ENCODE measurements at regions not wholly inside any gene's neighbourhood (a gene's known extent, or its start where the extent isn't known, plus 50 kb on each side); places are given as distances from the start of the nearest gene placed in this dataset.
"Not testable (repeated sequence)": the region's sequence is repeated elsewhere in the genome, so short reads cannot be mapped to it uniquely, and the experiment has no call there.

GRCh38 chr9:43089337-43089736, 905.9 kb downstream of the SPATA31A6 start:
- H3K4me3 ChIP-seq (ENCODE audit: control insufficient read depth, low read depth, low read length); DNase-seq (ENCODE audit: low read depth): not testable (repeated sequence)

GRCh38 chr9:43110376-43110775, 926.9 kb downstream of the SPATA31A6 start:
- not testable (repeated sequence) for DNase-seq (ENCODE audit: low read depth); H3K4me3 ChIP-seq (ENCODE audit: control insufficient read depth, low read depth, low read length)

- not testable (repeated sequence) for H3K4me3 ChIP-seq (ENCODE audit: control insufficient read depth, low read depth, low read length); DNase-seq (ENCODE audit: low read depth)
Observed at GRCh38 chr9:43112846-43113245, 929.4 kb downstream of the SPATA31A6 start.

- DNase-seq (ENCODE audit: low read depth): peak; percentile 60
- H3K4me3 ChIP-seq (ENCODE audit: control insufficient read depth, low read depth, low read length): not testable (repeated sequence)
Observed at GRCh38 chr9:43115813-43116229, 932.4 kb downstream of the SPATA31A6 start.

GRCh38 chr9:43118088-43118865, 934.8 kb downstream of the SPATA31A6 start:
- not testable (repeated sequence) for DNase-seq (ENCODE audit: low read depth)

GRCh38 chr9:43119565-43119964, 936.1 kb downstream of the SPATA31A6 start:
- not testable (repeated sequence) for DNase-seq (ENCODE audit: low read depth); H3K4me3 ChIP-seq (ENCODE audit: control insufficient read depth, low read depth, low read length)

More at GRCh38 chr9:43118088-43118865, 934.8 kb downstream of the SPATA31A6 start:
- H3K4me3 ChIP-seq (ENCODE audit: control insufficient read depth, low read depth, low read length): not testable (repeated sequence)

GRCh38 chr9:43119978-43120377, 936.5 kb downstream of the SPATA31A6 start:
- not testable (repeated sequence) for H3K4me3 ChIP-seq (ENCODE audit: control insufficient read depth, low read depth, low read length); DNase-seq (ENCODE audit: low read depth)

- DNase-seq (ENCODE audit: low read depth); H3K4me3 ChIP-seq (ENCODE audit: control insufficient read depth, low read depth, low read length): not testable (repeated sequence)
Observed at GRCh38 chr9:43125894-43126293, 942.4 kb downstream of the SPATA31A6 start.

- DNase-seq (ENCODE audit: low read depth); H3K4me3 ChIP-seq (ENCODE audit: control insufficient read depth, low read depth, low read length): not testable (repeated sequence)
Observed at GRCh38 chr9:43127026-43127775, 943.7 kb downstream of the SPATA31A6 start.

- not testable (repeated sequence) for DNase-seq (ENCODE audit: low read depth); H3K4me3 ChIP-seq (ENCODE audit: control insufficient read depth, low read depth, low read length)
Observed at GRCh38 chr9:43127949-43128348, 944.5 kb downstream of the SPATA31A6 start.

- peak; percentile 92 for DNase-seq (ENCODE audit: low read depth)
- H3K4me3 ChIP-seq (ENCODE audit: control insufficient read depth, low read depth, low read length): not testable (repeated sequence)
Observed at GRCh38 chr9:43130744-43131171, 947.3 kb downstream of the SPATA31A6 start.

GRCh38 chr9:43135440-43135839, 952.0 kb downstream of the SPATA31A6 start:
- not testable (repeated sequence) for H3K4me3 ChIP-seq (ENCODE audit: control insufficient read depth, low read depth, low read length)
- DNase-seq (ENCODE audit: low read depth): peak; percentile 49

- H3K4me3 ChIP-seq (ENCODE audit: control insufficient read depth, low read depth, low read length): not testable (repeated sequence)
- peak; percentile 12 for DNase-seq (ENCODE audit: low read depth)
Observed at GRCh38 chr9:43138909-43139308, 955.5 kb downstream of the SPATA31A6 start.

GRCh38 chr9:43139349-43139748, 955.9 kb downstream of the SPATA31A6 start:
- H3K4me3 ChIP-seq (ENCODE audit: control insufficient read depth, low read depth, low read length); DNase-seq (ENCODE audit: low read depth): not testable (repeated sequence)

- DNase-seq (ENCODE audit: low read depth): peak; percentile 66
- H3K4me3 ChIP-seq (ENCODE audit: control insufficient read depth, low read depth, low read length): not testable (repeated sequence)
Observed at GRCh38 chr9:43139878-43140608, 956.6 kb downstream of the SPATA31A6 start.

All from fibroblast of mammary gland (primary cell).